ENCODE measurements at regions not wholly inside any gene's neighbourhood (a gene's known extent, or its start where the extent isn't known, plus 50 kb on each side); places are given as distances from the start of the nearest gene placed in this dataset.

DNA sequence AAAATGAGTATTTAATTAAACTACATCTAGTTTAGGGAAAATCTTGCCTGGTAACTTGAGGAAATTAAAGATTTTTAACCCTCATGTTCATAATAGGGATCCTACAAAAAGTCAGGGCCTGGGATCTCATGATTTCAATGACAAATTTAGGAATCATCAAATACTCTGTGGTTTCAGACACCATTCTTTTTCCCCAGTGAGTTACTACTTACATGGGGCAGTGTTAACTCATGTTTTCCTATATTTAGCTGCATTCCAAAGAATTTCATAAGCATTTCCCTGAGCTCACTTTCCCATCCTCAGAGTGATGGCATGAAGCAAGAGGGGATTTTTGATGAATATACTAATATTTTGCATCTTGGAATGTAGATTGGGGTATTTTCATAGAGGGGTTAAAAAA is 321.7 kb downstream of the CENPW start:
- Histone ChIP-seq H3K9ac (ENCODE audit: low read depth, low read length, poor library complexity, severe bottlenecking) (no peak overlapping the region), H3K4me1 (ENCODE audit: insufficient read depth, low read length, poor library complexity, severe bottlenecking) (no peaks in the 10 kb centered on the region), H3K4me3 (ENCODE audit: low read length, poor library complexity, severe bottlenecking) (no peak overlapping the region), H3K36me3 (ENCODE audit: insufficient read depth, low read length) (no peaks in the 10 kb centered on the region), H2AFZ (ENCODE audit: low read length) (no peak overlapping the region), H3F3A (ENCODE audit: low read depth) (no peaks in the 10 kb centered on the region), H3K79me2 (ENCODE audit: insufficient read depth, low read length) (no peaks in the 10 kb centered on the region), H3K9me3 (ENCODE audit: insufficient read depth, low read depth, low read length) (no peaks in the 10 kb centered on the region), H3K4me2 (ENCODE audit: low read depth, low read length, poor library complexity, severe bottlenecking) (no peak overlapping the region), H3K27me3 (ENCODE audit: insufficient read depth, low read length, poor library complexity, severe bottlenecking) (no peaks in the 10 kb centered on the region), H3K9me2 (replicated peaks; ENCODE audit: low read depth, low read length) (no peaks in the 10 kb centered on the region), H4K20me1 (ENCODE audit: insufficient read depth, low read length, poor library complexity, severe bottlenecking) (no peaks in the 10 kb centered on the region)
- no peak for TF ChIP-seq EZH2phosphoT487 (IDR thresholded peaks at IDR 0.05; ENCODE audit: borderline replicate concordance)
- TF ChIP-seq, protein P1, sequence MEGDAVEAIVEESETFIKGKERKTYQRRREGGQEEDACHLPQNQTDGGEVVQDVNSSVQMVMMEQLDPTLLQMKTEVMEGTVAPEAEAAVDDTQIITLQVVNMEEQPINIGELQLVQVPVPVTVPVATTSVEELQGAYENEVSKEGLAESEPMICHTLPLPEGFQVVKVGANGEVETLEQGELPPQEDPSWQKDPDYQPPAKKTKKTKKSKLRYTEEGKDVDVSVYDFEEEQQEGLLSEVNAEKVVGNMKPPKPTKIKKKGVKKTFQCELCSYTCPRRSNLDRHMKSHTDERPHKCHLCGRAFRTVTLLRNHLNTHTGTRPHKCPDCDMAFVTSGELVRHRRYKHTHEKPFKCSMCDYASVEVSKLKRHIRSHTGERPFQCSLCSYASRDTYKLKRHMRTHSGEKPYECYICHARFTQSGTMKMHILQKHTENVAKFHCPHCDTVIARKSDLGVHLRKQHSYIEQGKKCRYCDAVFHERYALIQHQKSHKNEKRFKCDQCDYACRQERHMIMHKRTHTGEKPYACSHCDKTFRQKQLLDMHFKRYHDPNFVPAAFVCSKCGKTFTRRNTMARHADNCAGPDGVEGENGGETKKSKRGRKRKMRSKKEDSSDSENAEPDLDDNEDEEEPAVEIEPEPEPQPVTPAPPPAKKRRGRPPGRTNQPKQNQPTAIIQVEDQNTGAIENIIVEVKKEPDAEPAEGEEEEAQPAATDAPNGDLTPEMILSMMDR (conservative IDR thresholded peaks at IDR 0.05; ENCODE audit: low read length) = no peak

DNA sequence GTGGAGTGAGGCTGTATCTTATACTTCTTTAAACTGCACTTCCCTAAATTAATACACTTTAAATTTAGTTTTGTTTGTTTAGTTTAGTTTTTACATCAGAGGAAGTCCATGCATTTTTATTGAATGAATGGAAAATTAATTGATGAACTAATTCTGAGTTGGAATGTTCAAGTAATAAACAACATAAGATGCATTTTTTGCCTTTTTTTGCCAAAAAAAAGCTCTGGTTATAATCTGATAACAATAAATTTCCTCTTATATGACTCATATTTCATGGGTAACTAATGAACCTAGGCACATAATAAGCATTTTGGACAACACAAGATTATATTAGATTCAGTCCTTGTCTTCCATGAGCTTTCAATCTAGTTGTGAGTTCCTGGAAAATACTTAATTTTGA is 323.1 kb downstream of the CENPW start:
- Histone ChIP-seq H2AFZ (ENCODE audit: low read length) (no peak overlapping the region), H3K9ac (ENCODE audit: low read depth, low read length, poor library complexity, severe bottlenecking) (no peak overlapping the region), H3K9me3 (ENCODE audit: insufficient read depth, low read depth, low read length) (no peaks in the 10 kb centered on the region), H3F3A (ENCODE audit: low read depth) (no peaks in the 10 kb centered on the region), H3K79me2 (ENCODE audit: insufficient read depth, low read length) (no peaks in the 10 kb centered on the region), H3K4me1 (ENCODE audit: insufficient read depth, low read length, poor library complexity, severe bottlenecking) (no peaks in the 10 kb centered on the region), H3K36me3 (ENCODE audit: insufficient read depth, low read length) (no peaks in the 10 kb centered on the region), H3K4me2 (ENCODE audit: low read depth, low read length, poor library complexity, severe bottlenecking) (no peak overlapping the region), H3K9me2 (replicated peaks; ENCODE audit: low read depth, low read length) (no peaks in the 10 kb centered on the region), H3K27me3 (ENCODE audit: insufficient read depth, low read length, poor library complexity, severe bottlenecking) (no peaks in the 10 kb centered on the region), H3K4me3 (ENCODE audit: low read length, poor library complexity, severe bottlenecking) (no peak overlapping the region), H4K20me1 (ENCODE audit: insufficient read depth, low read length, poor library complexity, severe bottlenecking) (no peaks in the 10 kb centered on the region)
- TF ChIP-seq, protein P1 (conservative IDR thresholded peaks at IDR 0.05; ENCODE audit: low read length) = no peak
- TF ChIP-seq EZH2phosphoT487 (IDR thresholded peaks at IDR 0.05; ENCODE audit: borderline replicate concordance) = no peak

DNA sequence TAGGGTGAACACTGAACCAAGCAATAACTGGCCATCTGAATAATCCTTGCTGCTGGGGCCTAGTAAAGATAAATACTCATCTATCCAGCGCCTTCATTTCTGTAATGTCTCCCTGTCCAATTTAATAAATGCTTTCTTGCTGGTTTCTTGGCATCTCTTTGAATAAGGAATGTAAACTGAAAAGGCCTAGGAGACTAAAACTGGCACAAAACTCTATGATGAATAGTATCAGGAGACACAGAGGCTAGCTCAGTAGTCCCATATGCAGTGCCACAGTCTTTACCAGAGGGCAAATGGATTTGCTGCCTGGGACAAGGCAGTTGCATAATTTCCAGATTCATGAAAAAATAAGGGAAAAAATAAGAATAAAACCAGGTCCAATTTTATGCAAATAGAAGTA is 324.4 kb downstream of the CENPW start:
- H2AFZ ChIP-seq (ENCODE audit: low read length) = no peak overlapping the region
- H3K79me2 ChIP-seq (ENCODE audit: insufficient read depth, low read length) = no peaks in the 10 kb centered on the region
- H3K9me2 ChIP-seq (replicated peaks; ENCODE audit: low read depth, low read length) = no peaks in the 10 kb centered on the region
- no peak overlapping the region for H3K4me3 ChIP-seq (ENCODE audit: low read length, poor library complexity, severe bottlenecking)
- H3K9me3 ChIP-seq (ENCODE audit: insufficient read depth, low read depth, low read length) = no peaks in the 10 kb centered on the region
- H3K4me1 ChIP-seq (ENCODE audit: insufficient read depth, low read length, poor library complexity, severe bottlenecking) = no peaks in the 10 kb centered on the region
- H3K27me3 ChIP-seq (ENCODE audit: insufficient read depth, low read length, poor library complexity, severe bottlenecking) = no peaks in the 10 kb centered on the region
- TF ChIP-seq, protein P1 (conservative IDR thresholded peaks at IDR 0.05; ENCODE audit: low read length) = no peak
- TF ChIP-seq EZH2phosphoT487 (IDR thresholded peaks at IDR 0.05; ENCODE audit: borderline replicate concordance) = no peak
- H3K9ac ChIP-seq (ENCODE audit: low read depth, low read length, poor library complexity, severe bottlenecking) = no peak overlapping the region
- H3K4me2 ChIP-seq (ENCODE audit: low read depth, low read length, poor library complexity, severe bottlenecking) = no peak overlapping the region
- H3F3A ChIP-seq (ENCODE audit: low read depth) = no peaks in the 10 kb centered on the region
- no peaks in the 10 kb centered on the region for H3K36me3 ChIP-seq (ENCODE audit: insufficient read depth, low read length)
- no peaks in the 10 kb centered on the region for H4K20me1 ChIP-seq (ENCODE audit: insufficient read depth, low read length, poor library complexity, severe bottlenecking)
